Medulla oblongata (tissue), 1 donor: ENCODE measurements at regions not wholly inside any gene's neighbourhood (a gene's known extent, or its start where the extent isn't known, plus 50 kb on each side); places are given as distances from the start of the nearest gene placed in this dataset.
"Not testable (repeated sequence)": the region's sequence is repeated elsewhere in the genome, so short reads cannot be mapped to it uniquely, and the experiment has no call there.

Experiments used
- DNase-seq: peaks from one replicate; pipeline ENCODE4 v3.0.0-alpha.2; 2015; ENCODE audit errors: extremely low spot score

DNA sequence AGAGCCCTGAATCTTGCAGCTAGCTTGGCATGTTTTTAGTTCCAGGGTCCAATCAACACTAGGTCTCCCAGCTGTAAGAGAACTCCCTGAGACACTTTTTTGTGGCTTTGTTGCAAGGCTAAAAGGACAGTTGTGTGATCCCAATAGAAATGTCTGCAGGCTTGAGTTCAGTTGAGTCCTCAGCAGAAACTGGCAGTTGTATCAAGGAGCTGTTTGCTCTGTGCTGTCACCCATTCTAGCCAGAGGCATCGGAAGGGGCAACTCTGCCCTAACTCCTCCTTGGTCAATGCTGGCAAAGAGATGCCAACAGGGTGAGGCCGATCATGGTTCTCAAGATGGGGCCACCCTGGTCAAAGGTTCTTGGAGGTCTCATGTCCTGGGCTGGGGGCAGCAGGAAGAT lies 224.1 kb downstream of the BUB3 start:
- no peak for DNase-seq

DNA sequence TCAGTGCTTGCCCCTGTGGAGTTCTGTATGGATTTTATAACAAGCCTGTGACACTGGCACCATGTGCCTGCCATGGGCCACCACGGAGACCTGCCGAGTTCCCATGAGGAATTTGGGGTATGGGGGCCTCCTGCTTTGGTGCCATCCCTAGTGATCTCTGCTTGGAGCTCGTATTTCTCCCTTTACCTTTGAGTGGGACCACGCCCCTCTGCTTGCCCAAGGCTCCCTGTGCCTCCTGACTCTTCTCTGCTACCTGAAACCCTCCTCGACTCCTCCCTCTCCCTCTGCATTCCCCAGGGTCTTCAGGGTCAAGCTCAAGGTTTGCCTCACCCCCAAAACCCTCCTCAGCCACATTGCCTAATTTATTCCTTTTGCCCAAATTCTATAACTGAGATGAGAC lies 225.0 kb downstream of the BUB3 start:
- no peak for DNase-seq

DNA sequence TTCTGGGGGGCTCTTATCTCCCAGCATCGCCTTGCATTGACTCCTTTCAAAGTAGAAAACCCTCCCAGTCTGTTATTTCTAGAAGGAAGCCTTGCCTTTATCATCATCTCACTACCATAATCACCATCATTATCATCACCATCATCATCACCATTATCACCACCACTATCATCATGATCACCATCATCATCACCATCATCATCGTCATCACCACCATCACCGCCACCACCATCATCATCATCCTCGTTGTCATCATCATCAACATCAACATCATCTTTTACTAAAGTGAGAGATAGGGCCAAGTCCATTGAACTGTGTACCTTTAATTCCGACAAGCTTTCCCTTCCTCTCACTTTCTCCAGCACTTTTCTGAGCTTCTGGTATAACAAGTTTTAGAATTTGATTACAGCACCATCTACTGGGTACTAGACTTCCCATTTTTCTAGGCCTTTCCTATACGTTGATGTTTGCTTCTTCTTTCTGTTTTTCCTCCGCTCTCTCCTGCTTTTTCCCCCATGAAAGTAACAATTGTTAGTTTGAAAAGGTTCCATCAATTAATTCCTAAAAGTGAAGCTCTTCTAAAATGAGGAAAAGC lies 226.4 kb downstream of the BUB3 start:
- DNase-seq, result peak; percentile 76

DNA sequence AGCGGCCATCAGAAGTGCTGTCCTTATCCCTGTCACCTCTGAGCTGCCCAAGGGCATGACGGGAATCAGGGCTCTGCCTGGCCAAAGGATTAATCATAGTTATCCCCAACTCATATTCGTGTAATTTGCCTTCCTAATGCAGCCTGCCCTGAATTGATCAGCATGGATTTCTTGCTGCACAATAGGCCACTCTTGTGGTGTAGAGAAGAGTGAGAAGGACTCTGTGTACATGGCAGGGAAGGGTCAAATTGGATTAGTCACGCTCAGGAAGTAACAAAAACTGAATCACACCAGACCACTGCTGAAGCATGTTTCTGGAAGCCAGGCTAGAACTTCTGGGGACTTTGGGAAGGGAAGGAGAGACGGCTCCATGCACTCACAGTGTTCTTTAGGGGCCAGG lies 227.0 kb downstream of the BUB3 start:
- no peak for DNase-seq

DNA sequence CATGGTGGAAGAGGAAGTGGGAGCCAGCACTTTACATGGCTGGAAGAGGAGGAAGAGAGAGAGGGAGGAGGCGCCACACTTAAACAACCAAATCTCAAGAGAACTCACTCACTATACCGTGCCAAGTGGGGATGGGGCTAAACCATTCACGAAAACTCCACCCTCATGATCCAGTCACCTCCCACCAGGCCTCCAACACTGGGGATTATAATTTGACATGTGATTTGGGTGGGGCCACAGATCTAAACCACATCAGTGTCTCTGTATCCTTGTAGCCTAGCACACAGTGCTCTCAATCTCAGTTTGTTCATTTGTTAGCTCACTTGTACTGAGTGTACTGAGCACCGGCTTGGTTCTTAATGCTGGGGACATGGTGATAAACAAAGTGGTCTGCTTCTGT lies 228.3 kb downstream of the BUB3 start:
- DNase-seq, result no peak

DNA sequence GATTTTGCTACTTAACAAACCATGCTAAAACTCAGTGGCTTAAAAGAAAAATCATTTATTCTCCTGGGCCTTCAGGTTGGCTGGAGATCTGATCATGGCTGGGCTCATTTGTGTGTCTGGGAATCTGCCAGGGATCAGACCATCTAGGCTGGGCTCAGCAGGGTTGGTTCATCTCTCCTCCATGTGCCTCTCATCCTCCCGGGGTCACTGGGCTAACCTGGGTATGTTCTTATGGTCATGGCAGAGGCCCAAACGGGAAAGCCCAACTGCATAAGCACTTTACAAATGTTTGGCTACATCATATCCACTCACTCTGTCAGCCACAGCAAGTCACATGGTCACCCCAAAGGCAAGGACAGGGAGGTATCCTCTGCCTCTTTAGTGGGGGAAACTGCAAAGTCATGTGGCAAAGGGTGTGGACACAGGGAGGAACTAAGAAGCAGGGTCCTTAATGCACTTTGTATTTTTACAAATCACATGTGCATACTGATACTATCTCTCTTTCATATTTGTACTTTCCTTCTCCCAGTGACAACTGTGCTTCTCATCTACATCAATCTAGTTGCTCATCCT lies 231.4 kb downstream of the BUB3 start:
- no peak for DNase-seq

DNA sequence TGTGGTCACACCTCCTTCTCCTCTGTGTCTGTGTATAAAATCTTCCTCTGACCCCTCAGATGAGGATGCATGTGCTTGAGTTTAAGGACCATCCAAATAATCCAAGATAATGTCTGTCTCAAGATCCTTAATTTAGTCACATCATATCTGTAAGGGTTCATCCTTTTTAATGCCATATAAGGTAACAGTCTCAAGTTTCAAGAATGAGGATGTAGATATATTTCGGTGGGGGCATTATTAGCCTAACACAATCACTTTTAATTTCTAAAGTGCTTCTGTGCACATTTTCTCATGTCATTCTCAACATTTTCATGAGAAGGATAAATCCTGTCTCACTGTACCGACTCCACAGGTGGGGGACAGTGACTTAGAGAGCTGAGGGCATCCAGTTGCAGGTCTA lies 235.3 kb downstream of the BUB3 start:
- no peak for DNase-seq

DNA sequence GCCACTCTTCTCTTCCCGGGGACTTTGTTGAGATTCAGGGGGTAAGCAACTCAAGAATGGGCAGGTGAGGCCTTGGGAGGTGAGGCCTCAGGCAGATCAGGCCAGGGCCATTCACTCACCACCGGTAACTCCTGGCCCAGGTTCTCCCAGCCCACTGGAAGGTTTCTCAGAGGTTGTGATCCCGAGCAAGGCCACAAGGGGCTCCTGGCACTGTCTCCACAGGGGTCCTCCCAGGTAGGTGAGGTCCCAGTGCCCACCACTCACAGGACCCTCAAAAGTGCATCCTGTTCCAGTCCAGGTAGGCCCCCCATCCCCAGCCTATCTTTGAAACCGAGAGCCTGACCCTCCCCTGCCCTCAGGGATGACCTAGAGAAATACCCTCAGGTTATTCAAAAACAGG lies 236.1 kb downstream of the BUB3 start:
- DNase-seq, result no peak

DNA sequence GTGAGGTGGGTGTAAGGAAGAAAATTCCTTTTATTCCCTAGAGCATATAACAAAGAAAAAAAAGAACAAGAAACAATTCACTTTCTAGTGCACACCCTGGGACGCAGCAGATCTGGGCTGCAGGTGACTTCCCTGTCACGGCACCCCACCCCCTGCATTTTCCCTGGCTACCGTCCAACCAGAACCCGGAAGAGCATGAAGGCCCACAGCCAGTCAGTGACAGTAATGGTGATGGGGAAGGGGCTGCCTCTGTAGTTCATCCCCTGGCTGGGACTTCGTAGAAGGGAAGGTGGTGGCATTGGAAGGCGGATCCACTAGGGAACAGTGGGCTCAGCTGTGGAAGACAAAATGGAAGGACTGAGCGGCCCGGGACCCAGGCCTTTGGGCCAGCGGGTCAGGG lies 236.7 kb downstream of the BUB3 start:
- DNase-seq, result no peak

DNA sequence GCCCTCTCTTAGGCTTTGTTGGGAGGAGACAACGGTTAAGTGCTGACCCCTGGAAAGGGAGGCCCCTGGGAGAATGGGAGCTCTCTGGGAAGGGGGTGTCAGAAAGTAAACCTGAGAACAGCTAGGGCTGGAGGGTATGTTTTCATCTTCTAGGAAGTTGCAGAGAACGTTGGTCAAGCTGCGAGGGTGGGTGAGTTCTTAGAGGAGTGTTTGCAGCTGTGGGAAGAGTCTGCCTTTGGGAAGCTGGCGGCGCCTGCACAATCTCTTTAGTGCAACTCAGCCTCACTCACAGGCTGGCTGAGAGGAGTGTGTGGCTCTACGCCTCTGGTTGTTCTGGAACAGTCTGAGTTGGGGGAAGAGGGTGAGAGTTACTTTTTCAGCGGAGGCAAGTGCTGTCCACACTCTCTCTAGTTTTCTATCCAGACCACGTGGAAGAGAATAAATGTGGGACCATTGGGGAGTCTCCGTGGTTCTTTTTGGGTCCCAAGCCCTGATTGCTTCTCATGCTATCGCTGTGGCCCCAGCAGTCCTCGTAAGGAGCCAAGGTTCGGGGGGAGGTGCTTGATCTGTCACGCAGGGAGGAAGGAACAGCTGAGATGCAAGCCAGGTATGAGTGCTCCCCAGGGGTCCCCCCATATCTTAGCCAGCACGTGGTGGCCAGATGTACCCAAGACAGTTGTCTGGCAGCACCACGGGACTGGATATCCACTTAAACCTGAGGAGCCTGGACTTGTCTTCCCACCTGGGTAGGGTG lies 237.2 kb downstream of the BUB3 start:
- DNase-seq, result no peak

DNA sequence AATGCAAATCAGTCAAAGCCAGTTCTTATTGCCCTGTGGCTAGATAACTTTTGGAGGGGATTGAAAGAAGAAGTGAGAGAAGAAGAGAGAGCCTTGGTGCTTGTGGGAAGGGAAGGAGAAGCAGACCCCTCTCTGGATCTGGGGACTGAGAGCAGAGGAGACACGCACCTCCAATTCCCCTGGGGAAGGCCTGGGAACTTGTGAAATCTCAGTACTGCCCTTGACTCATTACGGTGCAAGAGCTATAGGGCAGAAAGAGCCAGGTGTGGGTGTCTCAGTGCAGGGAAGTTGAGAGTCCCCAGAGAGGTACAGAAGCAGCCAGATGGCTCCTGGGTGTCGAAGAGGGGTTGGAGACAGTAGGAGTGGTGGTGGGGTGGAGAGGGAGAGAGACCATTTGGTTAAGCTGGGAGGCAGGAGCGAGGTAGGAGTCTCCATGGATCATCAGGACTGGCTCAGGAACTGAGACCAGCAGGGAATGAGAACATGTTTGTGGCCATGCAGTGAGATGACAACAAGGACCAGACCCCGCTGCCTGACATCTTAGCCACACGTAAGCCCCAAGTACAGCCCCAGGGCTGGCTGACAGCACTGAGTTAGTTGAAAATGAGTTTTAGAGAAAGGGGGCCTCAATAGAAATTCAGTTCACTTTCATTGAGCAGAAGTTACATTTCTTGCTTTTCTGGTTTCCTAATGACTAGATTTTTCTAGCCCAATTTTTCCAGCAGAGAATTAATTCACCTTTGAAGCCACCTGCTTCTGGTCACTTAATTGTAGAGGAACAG lies 238.2 kb downstream of the BUB3 start:
- DNase-seq, result no peak

DNA sequence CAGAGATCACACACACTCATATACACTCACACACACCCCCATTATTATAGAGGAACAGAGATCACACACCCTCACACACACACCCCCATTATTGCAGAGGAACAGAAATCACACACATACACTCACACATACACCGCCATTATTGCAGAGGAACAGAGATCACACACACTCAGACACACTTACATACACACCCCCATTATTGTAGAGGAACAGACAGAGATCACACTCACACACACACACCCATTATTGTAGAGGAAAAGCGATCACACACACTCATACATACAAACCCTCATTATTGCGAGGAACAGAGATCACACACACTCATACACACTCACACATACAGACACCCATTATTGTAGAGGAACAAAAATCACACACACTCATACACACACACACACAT lies 239.0 kb downstream of the BUB3 start:
- DNase-seq, result no peak

DNA sequence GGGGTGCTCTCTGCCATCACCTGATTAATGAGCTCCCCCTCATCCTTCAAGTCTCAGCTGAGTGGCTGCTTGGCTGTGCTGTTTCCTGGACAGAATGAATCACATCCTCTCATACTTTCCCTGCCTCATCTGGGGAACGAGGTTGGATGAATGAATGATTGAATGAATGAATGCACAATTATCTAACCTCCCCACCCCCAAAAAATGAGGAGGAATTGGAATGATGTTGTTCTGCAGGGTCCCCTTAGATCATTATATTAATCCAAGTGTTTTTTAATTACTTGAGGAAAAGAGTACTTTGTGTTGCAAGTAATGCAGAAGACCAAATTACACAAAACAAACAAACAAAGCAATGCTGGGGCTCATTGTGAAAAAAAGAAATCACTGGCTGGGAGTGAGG lies 240.2 kb downstream of the BUB3 start:
- no peak for DNase-seq

DNA sequence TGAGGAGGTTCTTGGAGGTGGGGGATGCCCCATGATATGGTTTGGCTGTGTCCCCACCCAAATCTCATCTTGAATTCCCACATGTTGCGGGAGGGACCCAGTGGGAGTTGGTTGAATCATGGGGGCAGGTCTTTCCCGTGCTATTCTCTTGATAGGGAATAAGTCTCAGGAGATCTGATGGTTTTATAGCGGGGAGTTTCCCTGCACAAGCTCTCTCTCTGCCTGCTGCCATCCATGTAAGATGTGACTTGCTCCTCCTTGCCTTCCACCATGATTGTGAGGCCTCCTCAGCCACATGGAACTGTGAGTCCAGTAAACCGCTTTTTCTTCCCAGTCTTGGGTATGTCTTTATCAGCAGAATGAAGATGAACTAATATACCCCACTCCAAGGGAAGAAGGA lies 241.0 kb downstream of the BUB3 start:
- DNase-seq, result not testable (repeated sequence)

DNA sequence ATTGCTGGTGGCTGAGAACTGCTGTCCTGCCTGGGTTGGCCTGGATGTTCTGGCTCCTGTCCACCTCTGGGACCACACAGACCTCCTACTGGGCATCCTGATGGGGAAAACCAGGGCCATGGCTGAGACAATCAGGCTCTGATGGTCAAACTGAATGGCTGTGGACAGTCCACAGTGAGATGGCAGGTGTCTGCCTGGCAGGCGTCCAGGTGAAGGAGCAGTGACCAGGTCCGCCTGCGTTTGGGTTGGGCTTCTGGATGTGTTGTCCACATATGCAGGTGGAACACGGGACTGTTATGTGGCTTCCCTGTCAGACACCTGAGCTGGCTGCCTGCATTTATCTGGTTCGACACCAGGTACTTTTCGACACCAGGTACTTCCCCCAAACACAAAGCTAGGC lies 241.7 kb downstream of the BUB3 start:
- DNase-seq, result no peak

DNA sequence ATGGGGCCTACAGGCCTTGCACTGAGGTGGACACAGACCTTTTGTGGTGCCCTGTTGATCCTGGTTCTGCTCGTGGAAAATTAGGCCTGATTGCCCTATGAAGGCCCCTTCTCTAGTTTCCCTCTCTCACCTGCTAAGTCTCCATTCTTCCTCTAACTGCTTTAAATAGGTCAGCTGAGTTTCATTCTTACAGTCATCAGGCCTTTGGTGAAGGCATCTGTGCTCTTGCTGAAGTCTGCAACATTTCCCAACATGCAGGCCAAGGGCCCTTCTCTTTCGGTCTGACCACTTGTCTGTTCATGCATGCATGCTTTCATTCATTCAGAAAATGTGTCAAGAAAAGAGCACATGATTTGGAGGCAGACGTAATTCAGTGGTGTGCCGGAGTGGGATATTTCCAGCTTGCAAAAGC lies 244.0 kb downstream of the BUB3 start:
- DNase-seq, result peak; percentile 48

DNA sequence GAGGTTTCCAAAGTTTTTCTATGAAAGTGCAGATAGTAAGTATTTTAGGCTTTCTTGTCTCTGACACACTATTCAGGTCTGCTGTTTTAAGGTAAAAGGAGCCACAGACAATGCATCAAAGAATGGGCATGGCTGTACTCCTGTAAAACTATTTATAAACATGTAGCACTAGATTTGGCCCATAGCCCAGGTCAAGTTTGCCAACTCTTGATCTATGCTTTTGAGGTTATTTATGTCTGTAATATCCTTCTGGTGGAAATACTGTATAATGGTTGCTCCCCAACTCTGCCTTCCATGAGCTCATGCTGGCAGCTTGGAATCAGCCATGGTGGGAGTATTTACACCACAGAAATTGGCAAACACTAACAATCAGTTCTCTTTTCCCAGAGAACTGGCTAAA lies 244.6 kb downstream of the BUB3 start:
- DNase-seq, result no peak

DNA sequence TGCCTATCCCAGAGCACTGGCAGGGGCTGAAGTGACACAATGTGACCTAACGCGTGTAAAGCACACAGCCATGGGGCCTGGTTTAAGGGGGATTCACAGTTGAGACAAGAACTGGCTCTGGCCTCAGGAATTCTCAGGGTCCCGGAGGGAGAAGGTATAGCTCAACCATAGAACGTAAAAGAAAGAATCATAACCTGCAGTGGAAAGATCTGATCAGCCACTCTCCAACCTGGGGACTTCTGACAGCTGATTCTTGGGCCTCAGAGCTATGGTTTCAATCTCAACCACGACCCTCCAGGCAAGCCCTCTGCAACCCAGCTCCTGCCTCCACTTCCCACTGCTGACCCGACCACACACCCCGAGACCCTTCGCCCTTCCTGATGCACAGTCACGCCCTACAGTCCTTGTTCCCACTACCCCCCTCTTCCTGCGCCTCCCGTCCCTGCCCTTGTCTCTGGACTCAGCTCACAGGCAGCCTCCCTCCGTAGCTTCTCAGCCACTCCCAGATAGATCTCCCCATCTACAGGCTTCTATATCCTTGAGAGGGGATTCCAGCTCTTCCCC lies 245.2 kb downstream of the BUB3 start:
- DNase-seq, result no peak

DNA sequence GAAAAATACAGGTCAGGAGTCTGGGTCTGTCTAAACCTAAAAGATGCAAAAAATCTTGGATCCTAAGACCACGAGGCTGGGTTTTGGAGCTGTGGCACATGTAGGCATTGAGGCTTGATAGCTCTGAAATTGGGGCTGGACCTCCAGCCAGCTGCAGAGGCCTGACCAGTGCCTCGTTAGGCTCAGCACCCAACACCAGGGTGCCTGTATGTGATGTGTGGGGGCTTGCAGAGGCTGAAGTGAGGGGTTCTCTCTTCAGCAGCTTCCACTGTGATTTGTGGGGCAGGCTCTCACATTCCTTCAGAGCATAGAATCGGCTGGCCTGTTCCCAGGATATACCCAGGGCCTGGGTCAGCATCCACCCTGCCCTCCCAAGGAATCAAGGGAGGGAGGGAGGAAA lies 247.8 kb downstream of the BUB3 start:
- no peak for DNase-seq

DNA sequence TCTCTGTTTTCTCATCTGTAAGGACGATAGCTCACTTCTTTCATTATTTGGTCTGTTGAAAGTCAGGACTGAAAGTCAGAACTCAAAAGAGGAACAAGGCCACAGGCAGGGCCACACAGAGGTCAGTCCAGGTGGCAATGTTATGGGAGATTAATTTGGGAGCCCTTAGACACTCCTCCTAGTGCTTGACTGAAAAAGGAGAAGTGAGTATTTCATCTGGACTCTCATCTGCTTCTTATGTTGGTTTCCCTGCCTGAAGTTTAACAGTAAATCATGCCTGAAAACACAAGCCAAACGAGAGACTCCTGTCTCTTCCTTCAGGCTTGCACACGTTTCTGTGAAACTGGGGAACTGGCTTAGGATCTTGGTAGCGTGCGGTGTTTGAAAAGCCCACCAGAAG lies 248.5 kb downstream of the BUB3 start:
- peak; percentile 18 for DNase-seq

DNA sequence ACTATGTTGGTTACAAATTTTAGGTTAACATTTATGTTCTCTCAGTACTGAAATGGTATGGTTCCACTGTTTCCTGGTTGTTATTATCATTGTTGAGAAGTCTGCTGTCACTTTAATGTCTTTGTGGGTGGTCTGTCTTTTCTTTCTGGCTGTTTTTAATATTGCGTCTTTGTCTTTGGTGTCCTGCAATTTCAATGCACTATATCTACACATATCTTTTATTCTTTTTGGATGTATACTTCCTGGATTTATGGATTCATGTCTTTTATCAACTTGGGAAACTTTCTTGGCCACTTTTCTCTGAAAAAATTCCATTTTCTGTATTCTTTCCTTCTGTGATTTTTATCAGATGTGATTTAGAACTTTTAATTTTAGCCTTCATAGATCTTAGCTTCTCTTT lies 250.2 kb downstream of the BUB3 start:
- DNase-seq, result no peak

DNA sequence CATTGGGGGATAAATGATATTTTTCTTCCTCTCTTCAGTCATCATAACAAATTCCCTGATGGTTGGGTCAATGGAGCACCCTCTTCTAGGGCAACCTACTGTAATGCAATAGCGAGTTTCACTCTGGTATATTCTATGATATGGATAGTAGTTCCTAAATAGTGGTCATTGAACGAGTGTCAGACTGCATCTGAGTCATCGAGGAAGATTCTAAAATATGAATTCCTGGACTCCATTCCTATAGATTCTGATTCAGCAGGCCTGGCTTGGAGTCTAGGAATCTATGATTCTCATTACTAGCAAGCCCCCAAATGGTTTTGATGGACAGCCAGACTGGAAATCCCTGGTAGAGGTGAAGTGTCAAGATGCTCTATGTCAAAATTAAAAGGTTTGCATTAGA lies 254.5 kb downstream of the BUB3 start:
- no peak for DNase-seq
